Endothelial cell of umbilical vein (primary cell): ENCODE measurements at regions not wholly inside any gene's neighbourhood (a gene's known extent, or its start where the extent isn't known, plus 50 kb on each side); places are given as distances from the start of the nearest gene placed in this dataset.

Experiments
- EZH2 ChIP-seq: IDR thresholded peaks from 2 replicates; pipeline ENCODE4 v1.6.1; 2012; ENCODE audit warnings: borderline replicate concordance, low read depth, mild to moderate bottlenecking, moderate library complexity, low read length, inconsistent platforms; ENCODE audit not compliant: severe bottlenecking
- FOS ChIP-seq: IDR thresholded peaks from 2 replicates; pipeline ENCODE4 v1.6.1; 2011; ENCODE audit warnings: mild to moderate bottlenecking, low read length, moderate library complexity, borderline replicate concordance; ENCODE audit not compliant: insufficient read depth
- POLR2A ChIP-seq: IDR thresholded peaks from 2 replicates; pipeline ENCODE4 v1.6.1; 2012; ENCODE audit warnings: low read depth, mild to moderate bottlenecking, control low read depth, low read length
- POLR2AphosphoS5 ChIP-seq: IDR thresholded peaks from 2 replicates; pipeline ENCODE4 v1.6.1; 2012; ENCODE audit warnings: low read depth, mild to moderate bottlenecking, control low read depth, low read length, moderate library complexity; ENCODE audit not compliant: insufficient read depth

GRCh38 chr2:4475618-4476017 is 772.2 kb downstream of the DCDC2C start:
- TF ChIP-seq FOS: no peak
- no peak for TF ChIP-seq POLR2AphosphoS5
- TF ChIP-seq EZH2: no peak
- TF ChIP-seq POLR2A: no peak
